ENCODE measurements at regions not wholly inside any gene's neighbourhood (a gene's known extent, or its start where the extent isn't known, plus 50 kb on each side); places are given as distances from the start of the nearest gene placed in this dataset.

DNA sequence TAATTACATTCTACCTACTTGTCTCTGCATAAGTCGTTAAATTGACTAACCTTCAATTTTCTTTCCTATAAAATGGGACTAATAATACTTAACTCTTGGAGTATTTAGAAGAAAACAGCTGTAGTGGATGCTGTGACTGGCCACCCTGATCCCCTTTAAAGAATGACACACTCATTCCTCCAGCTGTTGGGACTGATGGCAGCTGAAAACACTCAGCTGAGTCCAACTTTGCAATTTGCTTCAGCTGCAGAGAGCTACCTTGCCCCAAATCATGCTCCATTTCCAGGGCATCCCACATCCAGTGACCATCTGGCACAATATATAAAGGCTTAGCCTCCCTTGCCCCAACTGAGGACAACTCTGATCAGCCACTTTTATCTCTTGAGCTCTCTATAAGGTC lies 89.1 kb downstream of the MID1IP1 start:
- peak; percentile 39 for DNase-seq

DNA sequence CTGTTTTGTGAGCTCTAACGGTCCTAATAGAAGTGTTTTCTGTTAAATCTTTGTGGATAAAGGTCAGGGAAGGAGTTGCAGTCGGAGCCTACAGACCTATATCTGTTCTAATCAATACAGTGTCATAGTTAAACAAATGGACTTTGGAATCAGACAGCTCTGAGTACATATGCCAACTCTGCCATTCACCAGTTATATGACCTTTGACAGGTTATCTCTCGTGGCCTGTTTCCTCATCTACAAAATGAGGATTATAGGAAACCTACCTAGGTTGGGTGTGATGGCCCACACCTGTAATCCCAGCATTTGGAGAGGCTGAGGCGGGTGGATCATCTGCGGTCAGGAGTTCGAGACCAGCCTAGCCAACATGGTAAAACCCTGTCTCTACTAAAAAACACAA lies 89.7 kb downstream of the MID1IP1 start:
- no peak for DNase-seq

DNA sequence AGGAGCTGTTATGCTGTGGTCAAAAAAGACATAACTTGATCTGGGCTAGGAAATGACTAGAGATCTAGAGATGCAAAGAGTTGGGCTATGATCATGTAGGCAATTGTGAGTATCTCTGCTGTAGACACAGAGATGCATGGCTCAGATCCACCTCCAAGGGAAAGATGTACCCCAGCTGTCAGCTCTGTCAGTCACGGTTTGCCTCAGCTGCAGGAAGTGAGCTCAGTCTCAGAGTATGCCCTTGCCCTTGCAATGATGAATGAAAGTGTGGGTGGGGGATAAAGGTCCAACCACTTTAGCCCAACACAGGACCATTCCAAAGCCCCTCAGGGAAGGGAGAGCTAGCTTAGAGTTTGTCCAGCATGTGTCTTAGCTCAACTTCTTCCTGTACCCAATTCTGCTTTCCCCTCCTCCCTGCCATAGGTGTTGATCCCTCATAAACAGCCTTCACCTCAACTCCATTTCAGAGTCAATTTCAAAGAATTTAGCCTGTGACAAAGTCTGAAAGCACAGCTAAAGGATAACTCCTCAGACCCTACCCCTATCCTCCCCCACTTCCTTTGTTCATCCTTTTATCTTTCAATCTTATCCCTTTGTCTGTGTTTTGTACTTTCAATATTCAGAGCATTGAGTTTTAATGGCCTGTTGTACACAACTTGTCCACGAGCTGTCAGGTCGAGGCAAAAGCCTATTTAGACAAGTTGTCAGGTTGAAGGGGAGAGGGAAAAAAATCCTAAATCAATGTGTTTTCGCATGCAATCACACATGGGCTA lies 90.6 kb downstream of the MID1IP1 start:
- DNase-seq, result peak; percentile 20

DNA sequence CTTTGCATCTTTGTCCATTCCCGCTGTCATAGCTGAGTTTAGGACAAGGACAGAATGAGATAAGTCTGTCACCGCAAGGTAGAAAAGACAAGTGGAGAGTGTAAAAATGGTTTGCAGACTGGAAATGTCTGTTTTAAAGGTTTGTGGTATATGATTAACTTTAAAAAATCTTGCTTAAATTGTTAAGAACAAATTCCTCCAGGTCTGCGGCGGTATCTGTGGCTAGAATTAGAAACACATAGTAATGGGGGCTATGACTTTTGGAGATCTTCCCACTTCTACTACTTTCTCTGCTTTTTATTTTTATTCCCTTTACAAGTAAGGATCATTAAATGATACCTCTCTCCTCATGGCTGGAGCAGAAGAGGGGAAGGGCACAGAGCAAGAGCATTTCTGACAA lies 92.2 kb downstream of the MID1IP1 start:
- DNase-seq, result no peak

DNA sequence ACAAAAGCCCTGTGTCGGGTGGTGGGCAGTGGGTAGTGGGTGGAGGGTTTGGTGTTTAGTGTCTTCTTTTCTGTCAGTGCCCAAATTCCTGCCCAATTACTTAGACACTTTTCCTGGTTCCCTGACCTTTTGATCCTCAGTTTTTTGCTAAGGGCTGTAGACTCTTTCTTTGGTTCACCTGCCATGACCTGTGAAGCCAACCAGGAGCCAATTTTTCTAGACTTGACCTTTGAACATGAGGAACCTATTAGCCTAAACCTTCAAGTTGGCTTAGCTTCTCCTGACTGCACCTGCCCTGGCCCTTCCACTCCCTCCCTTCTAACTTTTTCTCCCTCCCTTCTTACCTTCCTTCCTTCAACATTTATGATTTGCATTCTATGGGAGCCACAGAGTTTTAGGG lies 94.5 kb downstream of the MID1IP1 start:
- no peak for DNase-seq

DNA sequence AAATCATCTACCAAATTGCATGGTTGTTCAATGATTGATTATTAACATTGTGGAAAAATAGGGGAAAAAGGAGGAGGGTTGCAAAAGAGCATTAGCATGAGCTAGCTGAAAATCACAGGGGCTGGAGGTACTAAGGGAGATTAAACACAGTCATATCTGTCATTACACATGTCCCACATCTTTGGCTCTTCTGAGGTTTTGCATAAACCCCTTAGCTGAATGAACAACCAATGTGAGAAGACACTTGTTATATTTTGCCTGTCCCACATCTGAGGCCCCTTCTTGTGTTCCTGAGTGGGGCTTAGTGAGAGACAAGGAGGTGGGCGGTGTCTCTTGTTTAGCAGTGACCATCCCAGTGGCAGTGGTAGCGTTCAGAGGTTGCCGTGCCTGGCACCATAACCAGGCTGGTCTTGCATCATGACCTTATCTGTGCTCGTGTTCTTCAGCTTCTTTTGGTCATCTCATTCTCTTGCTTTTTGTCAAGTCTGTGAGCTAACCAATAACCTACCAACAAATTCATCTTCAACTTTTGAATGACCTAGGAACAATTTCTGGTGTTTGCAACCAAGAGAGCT lies 95.6 kb downstream of the MID1IP1 start:
- DNase-seq, result no peak

DNA sequence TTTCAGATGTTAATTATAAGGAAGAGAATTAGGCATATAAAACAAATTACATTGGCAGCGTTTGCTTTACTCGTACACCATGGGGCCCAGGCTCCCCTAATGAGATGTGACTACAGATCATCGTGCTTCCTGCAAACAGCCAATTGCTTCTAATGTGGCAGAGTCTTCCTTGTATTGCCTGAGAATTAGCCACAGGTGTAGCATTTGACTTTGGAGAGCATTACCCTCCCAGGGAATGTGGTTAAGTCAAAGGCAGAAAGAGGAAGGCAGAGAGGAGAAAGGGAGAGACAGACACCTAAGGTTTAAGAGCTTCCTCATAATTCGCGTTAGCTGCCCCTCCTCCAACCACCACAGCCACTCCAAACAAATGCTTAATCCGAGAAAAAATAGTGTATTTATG lies 97.0 kb downstream of the MID1IP1 start:
- no peak for DNase-seq

DNA sequence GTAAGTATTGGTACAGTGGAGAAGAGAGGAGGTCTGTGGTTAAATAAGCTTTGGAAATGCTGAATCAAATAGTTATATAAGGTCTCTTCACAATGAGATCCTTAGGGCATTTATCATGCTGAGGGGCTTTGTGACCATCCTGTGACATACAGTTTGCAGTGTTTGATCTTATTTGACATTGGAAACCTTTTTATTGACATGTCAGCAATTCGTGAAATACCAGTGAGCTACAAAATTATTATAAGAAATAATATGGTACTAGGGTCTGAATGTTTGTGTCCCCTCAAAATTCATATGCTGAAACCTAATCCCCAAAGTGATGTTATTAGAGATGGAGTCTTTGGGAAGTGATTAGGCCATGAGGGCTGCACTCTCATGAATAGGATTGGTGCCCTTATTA lies 98.4 kb downstream of the MID1IP1 start:
- no peak for DNase-seq

DNA sequence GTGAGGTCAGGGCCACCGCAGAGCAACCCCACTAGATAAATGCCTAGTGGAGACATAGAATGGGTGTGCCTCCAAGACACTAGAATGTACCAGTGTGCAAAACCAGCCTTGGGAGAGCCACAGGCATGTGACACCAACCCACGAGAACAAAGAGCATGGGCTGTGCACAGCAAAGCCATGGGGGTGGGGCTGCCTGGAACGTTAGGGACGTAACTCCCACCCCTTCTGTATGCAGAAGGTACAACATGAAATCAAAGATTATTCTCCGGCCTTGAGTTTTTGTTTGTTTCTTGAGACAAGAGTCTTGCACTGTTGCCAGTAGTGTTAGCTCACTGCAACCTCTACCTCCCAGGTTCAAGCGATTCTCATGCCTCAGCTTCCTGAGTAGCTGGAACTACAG lies 99.5 kb downstream of the MID1IP1 start:
- no peak for DNase-seq

DNA sequence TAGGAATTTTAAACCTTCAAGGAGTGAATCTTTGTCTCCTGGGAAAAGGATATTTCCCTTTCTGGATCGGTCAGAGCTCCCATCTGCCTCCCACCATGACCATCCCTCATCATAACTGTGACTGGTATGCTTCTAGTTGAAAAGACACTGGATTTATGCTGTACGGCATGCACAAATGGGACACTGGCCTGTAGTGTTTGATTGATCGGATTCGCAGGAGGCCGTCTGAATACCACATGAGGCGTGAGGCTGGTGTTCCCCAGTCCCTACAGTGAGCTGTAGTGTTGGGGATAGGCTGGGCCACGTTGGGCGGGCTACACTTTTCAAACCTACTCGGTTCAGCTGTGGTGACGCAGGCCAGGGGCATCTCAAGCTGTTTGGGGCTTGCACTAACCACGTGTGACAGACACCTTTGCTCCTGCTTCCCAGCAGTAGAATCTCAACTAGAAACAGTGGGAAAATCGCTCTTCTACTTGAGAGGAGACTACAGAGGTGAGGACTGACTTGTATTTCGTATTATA lies 101.8 kb downstream of the MID1IP1 start:
- no peak for DNase-seq

DNA sequence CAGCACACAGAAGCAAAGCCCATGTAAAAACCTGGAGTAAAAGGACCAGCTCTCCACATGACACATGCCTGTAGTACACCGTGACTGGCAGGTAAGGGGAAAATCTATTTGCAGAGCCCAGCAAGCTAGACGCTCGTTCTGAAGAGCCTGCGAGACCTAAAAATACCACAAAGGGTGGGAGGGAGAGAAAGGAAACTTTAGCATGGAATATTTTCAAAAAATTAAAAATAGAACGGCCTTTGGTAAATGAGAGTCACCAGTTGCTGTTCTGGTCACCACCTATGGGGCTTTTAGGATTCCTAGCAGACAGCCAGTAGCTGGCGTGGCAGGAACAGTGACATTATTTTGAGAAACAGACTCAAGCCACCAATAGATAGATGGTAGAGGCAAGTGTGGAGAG lies 115.5 kb downstream of the MID1IP1 start:
- DNase-seq, result no peak

DNA sequence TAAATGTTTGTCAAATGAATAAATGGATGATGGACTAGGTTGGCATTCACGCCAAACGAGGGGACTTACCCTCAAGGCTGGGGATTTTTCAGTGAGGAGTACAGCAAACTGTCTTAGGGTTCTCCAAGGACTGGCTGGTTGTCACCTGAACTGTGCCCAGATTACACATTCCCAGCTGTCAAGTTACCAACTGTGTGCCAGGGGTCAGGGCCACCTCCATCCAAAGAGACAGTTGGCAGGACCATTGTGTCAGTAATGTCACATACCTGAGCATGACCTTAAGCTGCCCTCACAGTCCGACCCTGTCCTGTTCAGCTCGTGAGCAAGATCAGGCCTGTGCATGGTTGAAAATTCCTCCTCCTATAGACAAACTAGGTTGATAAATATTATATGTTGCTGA lies 116.7 kb downstream of the MID1IP1 start:
- DNase-seq, result no peak

DNA sequence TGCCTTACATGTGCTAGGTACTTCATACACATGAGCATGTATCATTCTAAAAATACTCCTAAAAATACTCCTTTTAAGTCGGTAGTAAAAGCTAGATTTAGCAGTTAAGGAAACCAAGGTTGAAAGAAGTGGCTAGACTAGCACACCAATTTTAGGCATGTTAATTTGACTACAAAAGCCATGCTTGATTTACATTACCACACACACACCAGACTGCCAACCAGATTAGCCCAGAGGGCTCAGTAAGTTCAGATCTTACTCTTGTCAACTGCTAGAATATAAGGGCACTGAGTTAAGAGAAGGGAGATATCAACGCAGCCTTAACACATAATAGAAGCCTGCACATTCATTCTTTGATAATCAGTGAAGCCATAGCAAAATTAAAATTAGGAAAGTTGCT lies 117.9 kb downstream of the MID1IP1 start:
- no peak for DNase-seq

DNA sequence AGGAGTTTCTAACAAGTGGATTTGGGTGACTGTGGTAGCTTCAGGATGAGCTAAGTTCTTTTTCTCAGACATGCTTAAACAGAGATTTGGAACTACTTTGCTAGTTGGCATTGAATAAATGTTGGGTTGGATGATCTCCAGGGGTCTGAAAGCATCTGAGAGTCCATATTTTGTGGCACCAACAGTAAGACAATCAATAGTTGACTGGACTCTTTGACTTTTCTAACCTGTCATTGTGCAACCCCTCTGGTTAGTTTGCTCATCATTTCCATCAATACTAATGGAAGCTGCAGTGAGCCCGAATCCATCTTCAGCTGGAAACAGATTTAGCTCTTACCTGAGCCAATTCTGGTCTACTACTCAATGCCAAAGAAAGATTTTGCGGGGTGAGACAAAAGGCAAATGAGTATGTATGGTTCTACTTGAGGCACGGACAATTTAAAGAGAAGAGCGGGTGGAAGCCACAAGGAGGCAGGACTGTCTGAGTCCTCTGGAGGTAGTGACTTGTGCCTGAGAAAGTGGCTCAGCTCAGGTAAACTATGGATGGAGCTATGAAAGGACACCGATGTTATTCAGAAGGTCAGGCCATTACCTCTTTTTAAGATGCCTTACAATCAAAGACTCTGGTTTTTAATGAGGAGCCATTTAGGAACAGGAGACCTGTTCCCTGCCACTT lies 118.7 kb downstream of the MID1IP1 start:
- no peak for DNase-seq

DNA sequence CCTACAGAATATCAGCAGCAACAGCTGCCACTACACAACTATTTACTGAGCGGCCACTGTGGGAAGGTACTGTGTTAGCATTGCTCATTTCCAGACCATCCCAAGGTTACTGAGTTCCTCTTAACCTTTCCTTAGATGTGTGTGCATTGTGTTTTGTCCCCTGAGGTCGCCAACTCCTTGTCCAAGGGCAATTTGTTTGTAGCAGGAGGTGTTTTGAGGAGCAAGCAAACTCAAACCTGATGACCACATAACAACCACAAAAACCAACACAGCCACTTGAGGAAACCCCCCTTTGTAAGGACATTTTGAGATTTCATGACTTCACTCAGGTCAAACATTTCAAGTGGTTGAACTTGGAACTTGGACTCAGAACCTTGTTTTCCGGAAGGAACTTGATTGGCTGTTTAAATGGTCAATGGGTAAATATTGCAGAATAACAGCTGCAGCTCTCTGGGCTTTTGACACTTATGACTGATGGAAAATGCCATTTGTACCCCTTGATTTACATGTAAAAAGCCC lies 122.3 kb downstream of the MID1IP1 start:
- DNase-seq, result no peak

DNA sequence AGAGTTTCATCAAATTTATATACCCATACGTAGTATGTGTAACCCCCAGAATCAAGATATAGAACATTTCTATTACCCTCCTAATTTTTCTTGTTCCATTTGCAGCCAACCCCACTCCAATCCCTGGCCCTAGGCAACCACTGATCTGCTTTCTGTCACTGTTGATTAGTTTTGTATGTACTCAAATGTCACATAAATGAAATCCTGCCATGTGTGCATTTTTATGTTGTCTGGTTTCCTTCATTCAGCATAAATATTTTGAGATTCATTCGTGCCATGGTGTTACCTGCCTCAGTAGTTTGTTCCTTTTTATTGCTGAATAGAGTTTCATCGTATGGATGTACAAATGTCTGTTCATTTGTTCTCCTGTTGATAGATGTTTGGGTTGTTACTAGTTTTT lies 126.3 kb downstream of the MID1IP1 start:
- no peak for DNase-seq

DNA sequence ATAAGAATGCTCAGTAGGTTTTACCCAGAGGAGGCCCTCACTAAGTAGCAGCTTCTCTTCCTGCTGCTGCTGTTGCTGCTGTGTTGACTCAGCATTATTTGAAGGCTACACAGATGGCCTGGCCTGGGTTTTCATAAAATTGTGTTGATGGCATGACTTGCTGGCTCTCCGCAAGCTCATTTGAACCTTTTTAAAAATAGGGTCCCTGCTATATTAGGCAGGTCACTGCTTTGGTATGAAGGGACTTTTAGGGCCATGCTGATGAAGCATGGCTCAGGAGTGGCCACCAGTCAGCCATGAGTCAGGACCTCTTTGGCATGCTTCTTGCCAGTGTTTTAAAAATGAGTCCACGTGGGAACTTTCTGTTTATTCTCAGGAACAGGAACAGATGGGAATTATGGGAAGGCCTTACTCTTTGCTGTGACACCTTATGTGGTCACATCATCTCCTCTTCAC lies 128.7 kb downstream of the MID1IP1 start:
- DNase-seq, result no peak

DNA sequence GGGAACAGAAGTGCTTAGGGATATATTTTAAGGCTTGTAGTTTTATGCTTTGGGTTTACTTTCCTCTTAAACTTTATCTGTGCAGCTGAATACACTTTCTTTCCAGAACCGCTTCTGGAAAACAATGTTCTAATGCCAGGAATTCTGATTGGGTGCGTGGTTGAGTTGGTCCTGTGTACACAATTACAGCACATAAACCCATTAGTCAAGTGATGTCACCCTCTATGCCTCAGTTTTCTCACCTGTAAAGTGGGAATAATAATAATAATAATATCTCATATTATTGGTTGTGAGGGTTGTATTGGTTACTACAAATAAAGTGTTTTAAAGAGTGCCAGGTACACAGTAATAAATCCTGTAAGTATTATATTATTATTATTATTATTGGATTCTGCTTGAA lies 129.2 kb downstream of the MID1IP1 start:
- no peak for DNase-seq

DNA sequence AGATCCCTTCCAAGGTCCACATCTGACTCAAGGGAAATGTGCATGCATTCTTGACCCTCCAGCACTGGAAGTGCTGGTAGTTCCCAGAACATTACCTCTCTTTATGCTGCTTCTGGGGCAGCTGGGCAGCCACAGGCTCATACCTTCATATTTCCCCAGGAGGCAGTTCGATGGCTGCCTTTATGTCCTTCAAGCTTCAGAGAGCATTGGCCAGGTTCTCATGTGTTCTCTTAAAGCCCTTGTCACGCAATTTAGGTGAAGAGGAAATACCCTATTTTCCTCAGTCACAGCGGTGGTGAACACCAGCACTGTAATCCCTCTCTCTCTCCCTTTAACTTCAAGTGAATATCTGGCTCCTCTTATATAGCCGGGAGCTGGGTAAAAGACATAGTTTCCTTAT lies 134.3 kb downstream of the MID1IP1 start:
- DNase-seq, result no peak

DNA sequence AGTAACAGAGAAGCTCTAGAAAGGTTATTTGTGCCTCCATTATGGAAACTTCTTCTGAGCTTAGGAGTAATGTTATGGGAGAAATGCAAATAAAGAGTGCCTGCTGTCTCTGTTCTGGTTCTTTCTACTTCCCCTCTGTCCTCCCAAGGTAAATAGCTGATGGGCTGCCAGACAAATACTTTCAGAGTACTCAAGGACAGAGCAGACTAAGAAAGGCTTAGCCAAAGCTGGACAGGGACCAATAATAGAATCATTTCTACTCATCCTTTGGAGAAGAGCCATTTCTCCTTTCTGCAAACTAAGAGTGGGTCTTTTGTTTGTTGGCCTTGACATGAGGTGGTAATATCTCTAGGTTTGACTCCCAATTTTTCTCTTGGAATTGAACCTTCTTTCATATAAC lies 136.1 kb downstream of the MID1IP1 start:
- DNase-seq, result no peak

DNA sequence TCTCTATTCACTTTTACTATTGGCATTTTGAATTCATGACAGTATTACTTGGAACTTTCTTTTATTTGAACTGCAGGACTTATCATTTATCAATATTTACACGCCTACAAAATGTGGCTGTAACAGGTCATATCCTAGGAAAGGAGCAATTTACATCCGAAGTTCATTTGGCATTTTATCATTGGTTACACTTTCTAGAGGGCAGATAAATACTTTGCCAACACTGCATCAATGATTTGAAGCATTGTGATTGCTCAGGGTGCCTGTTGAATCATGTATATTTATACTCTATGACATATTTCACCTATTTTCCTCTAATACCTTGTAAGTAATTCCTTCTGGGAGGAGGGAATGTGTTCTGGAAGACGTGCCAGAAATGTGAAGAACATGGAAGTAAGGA lies 136.7 kb downstream of the MID1IP1 start:
- DNase-seq, result no peak

DNA sequence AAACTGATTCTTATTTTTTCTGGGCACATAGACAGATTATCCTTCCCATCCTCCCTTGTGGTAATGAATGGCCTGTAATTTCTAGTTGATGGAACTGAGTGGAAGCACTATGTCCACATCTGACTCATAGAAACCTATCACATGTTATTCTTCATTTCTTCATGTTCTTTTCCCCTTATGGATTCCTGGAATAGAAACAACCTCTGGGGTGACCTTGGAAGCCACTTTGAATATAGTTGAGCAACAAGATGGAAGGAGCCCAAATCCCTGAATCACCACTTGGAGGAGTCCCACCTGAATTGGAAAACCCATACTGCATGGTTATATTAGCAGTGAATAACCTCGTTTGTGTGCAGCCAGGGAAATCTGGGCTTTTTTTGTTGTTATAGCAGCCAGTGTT lies 137.8 kb downstream of the MID1IP1 start:
- no peak for DNase-seq

DNA sequence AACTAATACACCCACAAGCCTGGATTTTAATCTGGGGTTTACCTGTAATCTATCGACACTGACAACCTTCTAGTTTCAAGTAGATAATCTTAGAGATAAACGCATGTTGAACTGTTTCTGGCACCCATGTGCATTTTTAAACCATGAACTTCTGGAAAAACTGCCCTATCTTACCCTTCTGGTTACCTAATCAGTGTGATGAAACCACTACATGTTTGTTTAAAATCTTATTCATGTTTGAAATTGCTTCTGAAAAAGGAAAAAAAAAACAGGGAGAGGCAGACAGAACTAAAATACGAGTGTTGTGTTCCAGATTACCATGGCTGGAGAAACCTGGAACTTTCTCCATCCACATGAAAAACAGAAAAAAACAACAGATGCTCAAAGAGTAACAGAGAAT lies 139.3 kb downstream of the MID1IP1 start:
- no peak for DNase-seq

DNA sequence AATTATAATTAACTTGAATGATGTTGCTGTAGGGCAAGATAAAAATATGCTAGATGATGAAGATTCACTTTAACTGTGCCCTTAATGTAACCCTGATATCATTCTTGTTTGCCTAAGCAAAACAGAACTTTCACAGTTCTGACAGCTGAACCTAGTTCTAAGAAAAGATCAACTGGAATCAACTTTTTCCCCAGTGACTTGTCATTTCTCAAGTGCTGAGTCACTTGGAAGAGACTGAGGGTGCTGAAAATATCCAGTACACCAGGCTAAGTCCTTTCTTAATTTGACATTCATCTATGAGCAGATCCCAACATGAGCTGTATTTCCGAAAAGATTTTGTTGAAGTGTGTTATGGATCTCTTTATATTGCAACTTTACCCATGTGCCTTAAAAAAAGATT lies 140.4 kb downstream of the MID1IP1 start:
- DNase-seq, result no peak
